ENCODE measurements at regions not wholly inside any gene's neighbourhood (a gene's known extent, or its start where the extent isn't known, plus 50 kb on each side); places are given as distances from the start of the nearest gene placed in this dataset.

GRCh38 chr9:2354216-2354615 is 267.4 kb upstream of the VLDLR start:
- TF ChIP-seq EZH2 (IDR thresholded peaks at IDR 0.05; ENCODE audit: low read depth, unreplicated experiment) (no peak), CTCF (conservative IDR thresholded peaks at IDR 0.05; ENCODE audit: low read depth in 2 of 2) (no peak), POLR2AphosphoS5 (IDR thresholded peaks at IDR 0.05; ENCODE audit: low read depth) (no peak)
